Psoas muscle (tissue), 7 donors: ENCODE measurements at regions not wholly inside any gene's neighbourhood (a gene's known extent, or its start where the extent isn't known, plus 50 kb on each side); places are given as distances from the start of the nearest gene placed in this dataset.

Experiments
- ATAC-seq, 4 donors: fragments of 200-7000 bp; cut with Tn5 transposase; one replicate each; pipeline ENCODE4 v1.9.1; 2020; ENCODE audit warnings: moderate library complexity in 3 of 4, mild to moderate bottlenecking in 2 of 4
- DNase-seq, 2 donors: peaks; one replicate each; pipeline ENCODE4 v3.0.0-alpha.2; 2020
- H3K27ac ChIP-seq: fragments of 200-600 bp; one replicate; pipeline ENCODE4 v1.8.0; 2022
- H3K27me3 ChIP-seq, 3 donors: fragments of 200-600 bp in 1 of 3; one replicate each; pipeline versions ENCODE4 v1.6.1 to v1.8.0; 2013 to 2022; ENCODE audit warnings: low read length in 2 of 3, mild to moderate bottlenecking in 2 of 3, moderate library complexity in 1 of 3; ENCODE audit not compliant: insufficient read depth in 3 of 3
- H3K36me3 ChIP-seq, 2 donors: fragments of 200-600 bp in 1 of 2; one replicate each; pipeline versions ENCODE4 v1.6.1 to v1.8.0; 2013 to 2022; ENCODE audit warnings: low read depth in 1 of 2, mild to moderate bottlenecking in 1 of 2, moderate library complexity in 1 of 2; ENCODE audit not compliant: insufficient read depth in 1 of 2
- H3K4me1 ChIP-seq: fragments of 200-600 bp; one replicate; pipeline ENCODE4 v1.8.0; 2022
- H3K4me3 ChIP-seq: fragments of 200-600 bp; one replicate; pipeline ENCODE4 v1.8.0; 2022; ENCODE audit warnings: mild to moderate bottlenecking
- H3K9me3 ChIP-seq: fragments of 200-600 bp; one replicate; pipeline ENCODE4 v1.8.0; 2022
- WGBS, 3 donors: extraction: QIAGEN DNeasy Blood & Tissue Kit; methylation state at CpG; one replicate each; pipeline versions ENCODE4 v1.1.6 to v1.1.7; 2013; 5-methylcytosine and 5-hydroxymethylcytosine counted together
- intact Hi-C, 2 donors: fragments of 100-400 bp; cut with DNase I; formaldehyde crosslinking; loops; one replicate each; pipeline versions ENCODE4 v1.11.0 to v1.14.2; 2022
- TF ChIP-seq, protein P1 (sequence below): fragments of 200-600 bp; IDR thresholded peaks from one replicate; pipeline ENCODE4 v1.8.0; 2022; ENCODE audit warnings: antibody characterized with exemption
- donor health status: healthy with polysubstance abuse.
- donor health status: DM: no; HTN: no; CAD: no; lungs with moderate emphysema.
- donor health status: Bipolar disorder and iron deficiency.
- donor health status: healthy.
- donor health status: DM: yes; HTN: yes; CAD: no.
- donor health status: DM: no; HTN: no; CAD: no.
- donor health status: DM: yes; HTN: yes; CAD: no.

DNA sequence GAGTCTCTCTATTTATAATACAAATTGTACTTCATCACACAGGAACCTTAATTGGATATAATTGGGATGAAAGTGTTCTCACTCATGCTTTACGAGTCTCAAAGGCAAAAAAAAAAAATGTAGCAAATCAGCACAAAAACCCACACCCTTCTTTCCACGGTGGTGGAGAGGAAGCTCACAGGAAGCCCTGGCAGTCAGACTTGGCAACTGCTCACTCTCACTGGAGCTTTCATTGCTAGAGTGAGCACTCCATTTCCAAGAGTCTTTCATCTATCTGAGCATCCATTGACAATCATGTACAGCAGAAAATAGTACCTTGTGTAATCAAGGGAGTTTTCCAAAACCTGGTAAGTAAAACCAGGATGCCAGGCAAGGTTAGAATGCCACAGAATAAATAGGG, 2159.4 kb upstream of the AGA start:
- ATAC-seq (no peak), DNase-seq (no peak)
- H3K4me1 ChIP-seq: no peaks in the 10 kb centered on the region
- H3K9me3 ChIP-seq: no peaks in the 10 kb centered on the region
- TF ChIP-seq, protein P1, sequence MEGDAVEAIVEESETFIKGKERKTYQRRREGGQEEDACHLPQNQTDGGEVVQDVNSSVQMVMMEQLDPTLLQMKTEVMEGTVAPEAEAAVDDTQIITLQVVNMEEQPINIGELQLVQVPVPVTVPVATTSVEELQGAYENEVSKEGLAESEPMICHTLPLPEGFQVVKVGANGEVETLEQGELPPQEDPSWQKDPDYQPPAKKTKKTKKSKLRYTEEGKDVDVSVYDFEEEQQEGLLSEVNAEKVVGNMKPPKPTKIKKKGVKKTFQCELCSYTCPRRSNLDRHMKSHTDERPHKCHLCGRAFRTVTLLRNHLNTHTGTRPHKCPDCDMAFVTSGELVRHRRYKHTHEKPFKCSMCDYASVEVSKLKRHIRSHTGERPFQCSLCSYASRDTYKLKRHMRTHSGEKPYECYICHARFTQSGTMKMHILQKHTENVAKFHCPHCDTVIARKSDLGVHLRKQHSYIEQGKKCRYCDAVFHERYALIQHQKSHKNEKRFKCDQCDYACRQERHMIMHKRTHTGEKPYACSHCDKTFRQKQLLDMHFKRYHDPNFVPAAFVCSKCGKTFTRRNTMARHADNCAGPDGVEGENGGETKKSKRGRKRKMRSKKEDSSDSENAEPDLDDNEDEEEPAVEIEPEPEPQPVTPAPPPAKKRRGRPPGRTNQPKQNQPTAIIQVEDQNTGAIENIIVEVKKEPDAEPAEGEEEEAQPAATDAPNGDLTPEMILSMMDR: no peak
- no peaks in the 10 kb centered on the region for H3K36me3 ChIP-seq
- 4 to 11% (median 6%) methylated on average over 2 of the region's 2 CpGs for WGBS, 3 donors
- intact Hi-C loops: no loop called here
- H3K27me3 ChIP-seq: no peaks in the 10 kb centered on the region
- H3K4me3 ChIP-seq: no peak overlapping the region
- H3K27ac ChIP-seq: no peak overlapping the region

DNA sequence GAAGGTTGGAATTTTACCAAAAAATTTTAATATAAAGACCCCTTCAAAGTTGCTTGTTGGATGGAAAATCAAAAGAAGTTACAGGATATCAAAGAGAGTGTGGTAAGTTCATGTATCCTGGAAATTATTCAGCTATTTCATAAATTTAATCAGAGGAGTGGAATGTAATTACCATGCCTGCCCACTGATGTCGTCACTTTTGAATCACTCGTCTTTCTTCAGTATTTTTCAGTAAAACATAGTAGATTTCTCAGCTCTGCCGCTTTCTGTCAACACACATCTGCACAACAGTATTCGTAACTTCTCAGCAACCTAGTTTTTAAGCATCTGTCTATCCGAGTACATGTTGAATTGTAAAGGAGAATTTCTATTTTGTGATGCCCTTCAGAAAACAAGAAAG, 2163.0 kb upstream of the AGA start:
- DNase-seq (no peak), ATAC-seq (no peak)
- H3K36me3 ChIP-seq: no peaks in the 10 kb centered on the region
- TF ChIP-seq, protein P1: no peak
- no peak overlapping the region for H3K4me3 ChIP-seq
- intact Hi-C loops: no loop called here
- WGBS, 3 donors: 59 to 64% (median 61%) methylated on average over 5 of the region's 5 CpGs
- H3K27me3 ChIP-seq: no peaks in the 10 kb centered on the region
- no peaks in the 10 kb centered on the region for H3K4me1 ChIP-seq
- H3K9me3 ChIP-seq: no peaks in the 10 kb centered on the region
- no peak overlapping the region for H3K27ac ChIP-seq

DNA sequence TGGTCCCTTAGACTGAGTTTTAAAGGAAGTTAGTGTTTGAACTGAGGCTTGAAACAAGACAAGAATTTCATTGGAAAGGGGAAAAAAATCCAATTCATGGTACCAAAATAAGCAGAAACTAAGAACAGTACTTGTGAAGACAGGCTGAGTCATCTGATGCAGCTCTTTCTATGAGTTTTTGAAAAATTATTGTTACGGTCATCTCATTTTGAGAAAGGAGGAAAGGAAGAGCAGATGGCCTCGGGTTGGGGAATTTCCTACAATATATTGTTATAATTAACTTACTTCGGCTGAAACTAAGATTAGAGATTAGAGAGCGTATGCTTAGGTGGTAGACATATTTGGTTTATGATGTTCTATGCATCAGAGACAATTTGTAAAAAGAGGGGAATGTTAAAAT, 2164.8 kb upstream of the AGA start:
- TF ChIP-seq, protein P1: no peak
- intact Hi-C loops: no loop called here
- H3K4me3 ChIP-seq: no peak overlapping the region
- WGBS, 3 donors: 78 to 81% (median 78%) methylated on average over 4 of the region's 4 CpGs
- no peak for DNase-seq
- no peak for ATAC-seq
- H3K36me3 ChIP-seq: no peaks in the 10 kb centered on the region
- no peaks in the 10 kb centered on the region for H3K27me3 ChIP-seq
- H3K4me1 ChIP-seq: no peaks in the 10 kb centered on the region
- H3K9me3 ChIP-seq: no peaks in the 10 kb centered on the region
- H3K27ac ChIP-seq: no peak overlapping the region

DNA sequence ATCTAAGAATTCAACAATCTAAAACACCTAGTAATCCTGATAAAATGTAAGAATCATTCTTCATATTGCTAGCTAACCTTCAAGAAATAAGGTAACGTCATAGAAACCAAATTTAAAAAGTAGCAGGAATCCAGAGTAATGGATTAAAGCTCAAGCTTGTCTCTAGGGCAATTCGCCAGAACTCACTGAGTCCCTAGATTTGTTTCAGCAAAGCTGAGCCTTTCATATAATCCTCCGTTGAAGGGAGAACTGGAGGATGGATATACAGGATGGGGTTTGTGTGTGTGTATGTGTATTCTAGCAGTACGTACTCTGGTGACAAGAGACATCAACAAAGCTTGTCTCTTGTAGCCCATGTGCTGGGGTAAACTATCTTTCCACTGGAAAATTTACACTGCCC, 2173.5 kb upstream of the AGA start:
- no peak for DNase-seq
- no peak for ATAC-seq
- Histone ChIP-seq H3K27me3 (no peaks in the 10 kb centered on the region), H3K4me3 (no peak overlapping the region), H3K9me3 (no peaks in the 10 kb centered on the region), H3K27ac (no peak overlapping the region), H3K36me3 (no peaks in the 10 kb centered on the region), H3K4me1 (no peaks in the 10 kb centered on the region)
- intact Hi-C loops: no loop called here
- WGBS, 3 donors: 31 to 42% (median 37%) methylated on average over 4 of the region's 4 CpGs
- TF ChIP-seq, protein P1: no peak

DNA sequence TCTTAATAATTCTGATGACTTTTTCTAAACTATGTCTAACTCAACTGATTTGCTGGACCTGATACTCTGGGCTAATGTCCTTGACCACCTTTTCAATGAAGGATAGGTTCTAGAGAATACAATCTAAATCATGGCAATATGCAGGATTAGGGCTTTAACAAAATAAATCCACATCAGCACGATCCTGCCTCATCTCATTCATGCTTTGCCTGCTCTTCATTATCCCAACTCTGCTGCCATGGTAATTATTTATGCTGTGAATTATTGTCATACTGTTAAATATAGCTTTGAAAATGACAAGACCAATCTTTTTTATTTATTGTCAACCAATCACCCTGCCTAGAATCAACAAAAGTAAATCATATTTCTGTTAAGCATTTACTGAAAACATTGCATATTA, 2176.7 kb upstream of the AGA start:
- intact Hi-C loops: no loop called here
- ATAC-seq (no peak), DNase-seq (no peak)
- Histone ChIP-seq H3K27me3 (no peaks in the 10 kb centered on the region), H3K36me3 (no peaks in the 10 kb centered on the region), H3K4me1 (no peaks in the 10 kb centered on the region), H3K9me3 (no peaks in the 10 kb centered on the region), H3K27ac (no peak overlapping the region), H3K4me3 (no peak overlapping the region)
- TF ChIP-seq, protein P1: no peak
- 21 to 31% (median 30%) methylated on average over 1 of the region's 1 CpG for WGBS, 3 donors
